NCI-H1048 (cell line): ENCODE measurements at regions not wholly inside any gene's neighbourhood (a gene's known extent, or its start where the extent isn't known, plus 50 kb on each side); places are given as distances from the start of the nearest gene placed in this dataset.
"Not testable (repeated sequence)": the region's sequence is repeated elsewhere in the genome, so short reads cannot be mapped to it uniquely, and the experiment has no call there.

Experiments
- DNase-seq: peaks from one replicate; lab custom pipeline; 2025; lab: John Stamatoyannopoulos, UW

GRCh38 chr4:167939863-167940616, 152.3 kb upstream of the ANXA10 start:
- DNase-seq = no peak

- no peak for DNase-seq
Observed at GRCh38 chr4:167943872-167944505, 148.3 kb upstream of the ANXA10 start.

- DNase-seq = no peak
Observed at GRCh38 chr4:167944721-167945120, 147.6 kb upstream of the ANXA10 start.

- no peak for DNase-seq
Observed at GRCh38 chr4:167955006-167955405, 137.3 kb upstream of the ANXA10 start.

- DNase-seq = no peak
Observed at GRCh38 chr4:167956676-167957075, 135.7 kb upstream of the ANXA10 start.

- DNase-seq = no peak
Observed at GRCh38 chr4:167964766-167965373, 127.5 kb upstream of the ANXA10 start.

GRCh38 chr4:167966143-167966542, 126.2 kb upstream of the ANXA10 start:
- peak; percentile 67 for DNase-seq

- DNase-seq = no peak
Observed at GRCh38 chr4:167973513-167973912, 118.8 kb upstream of the ANXA10 start.

- DNase-seq = no peak
Observed at GRCh38 chr4:167985565-167985964, 106.8 kb upstream of the ANXA10 start.

- DNase-seq = no peak
Observed at GRCh38 chr4:167986044-167986443, 106.3 kb upstream of the ANXA10 start.

- DNase-seq = no peak
Observed at GRCh38 chr4:167987285-167987684, 105.1 kb upstream of the ANXA10 start.

GRCh38 chr4:167989815-167990214, 102.5 kb upstream of the ANXA10 start:
- no peak for DNase-seq

GRCh38 chr4:168008112-168008511, 84.2 kb upstream of the ANXA10 start:
- DNase-seq = not testable (repeated sequence)

GRCh38 chr4:168019019-168019651, 73.2 kb upstream of the ANXA10 start:
- DNase-seq = no peak

- DNase-seq = no peak
Observed at GRCh38 chr4:168019921-168020320, 72.4 kb upstream of the ANXA10 start.

- DNase-seq = no peak
Observed at GRCh38 chr4:168021666-168022065, 70.7 kb upstream of the ANXA10 start.

- no peak for DNase-seq
Observed at GRCh38 chr4:168028568-168028967, 63.8 kb upstream of the ANXA10 start.

GRCh38 chr4:168028970-168029597, 63.3 kb upstream of the ANXA10 start:
- DNase-seq = no peak

GRCh38 chr4:168037676-168038075, 54.7 kb upstream of the ANXA10 start:
- DNase-seq = no peak

- no peak for DNase-seq
Observed at GRCh38 chr4:168039593-168039992, 52.7 kb upstream of the ANXA10 start.
